H1 (cell line): ENCODE measurements at regions not wholly inside any gene's neighbourhood (a gene's known extent, or its start where the extent isn't known, plus 50 kb on each side); places are given as distances from the start of the nearest gene placed in this dataset.
"Not testable (repeated sequence)": the region's sequence is repeated elsewhere in the genome, so short reads cannot be mapped to it uniquely, and the experiment has no call there.

Source experiments
- CTCF ChIA-PET: fragments of 300-600 bp; sonication (Branson Sonifier 250); formaldehyde crosslinking; loops from one replicate; lab custom pipeline; 2021; ENCODE audit not compliant: partially characterized antibody; lab: Charles Lee
- POLR2A ChIA-PET: fragments of 300-600 bp; sonication (Branson Sonifier 250); formaldehyde crosslinking; loops from one replicate; lab custom pipeline; 2021; ENCODE audit warnings: inconsistent platforms; ENCODE audit not compliant: partially characterized antibody; lab: Charles Lee
- DNase-seq, 2 experiments: peaks; one replicate each; pipeline versions ENCODE4 v3.0.0 to v3.0.0-alpha.2; 2010 to 2022; ENCODE audit warnings: low spot score in 2 of 2, low read depth in 1 of 2, mixed read lengths in 1 of 2
- FAIRE-seq: peaks from 2 replicates; lab custom pipeline; 2011; peaks lifted over from hg19 to GRCh38; lab: Jason Lieb, UNC
- H2AFZ ChIP-seq: 2 replicates; pipeline ENCODE4 v1.8.1; 2012; ENCODE audit warnings: low read length, inconsistent platforms
- H2AK5ac ChIP-seq: 2 replicates; pipeline ENCODE4 v1.6.1; 2013; ENCODE audit warnings: low read depth, low read length
- H2BK120ac ChIP-seq: replicated peaks from 2 replicates; pipeline ENCODE3; 2013; ENCODE audit warnings: low read depth, low read length, inconsistent platforms
- H2BK12ac ChIP-seq: 2 replicates; pipeline ENCODE4 v1.6.1; 2013; ENCODE audit warnings: low read depth, low read length
- H2BK15ac ChIP-seq: 2 replicates; pipeline ENCODE4 v1.6.1; 2013; ENCODE audit warnings: low read length
- H2BK20ac ChIP-seq: 2 replicates; pipeline ENCODE4 v1.6.1; 2013; ENCODE audit warnings: low read length
- H2BK5ac ChIP-seq: 2 replicates; pipeline ENCODE4 v1.6.1; 2013; ENCODE audit warnings: low read depth, low read length
- H3K14ac ChIP-seq: 2 replicates; pipeline ENCODE4 v1.6.1; 2013; ENCODE audit warnings: inconsistent platforms; ENCODE audit not compliant: insufficient read length
- H3K18ac ChIP-seq: 2 replicates; pipeline ENCODE4 v1.6.1; 2013; ENCODE audit warnings: low read length; ENCODE audit errors: extremely low read depth
- H3K23ac ChIP-seq: 2 replicates; pipeline ENCODE4 v1.6.1; 2013; ENCODE audit warnings: inconsistent platforms; ENCODE audit not compliant: insufficient read length
- H3K23me2 ChIP-seq: 2 replicates; pipeline ENCODE4 v1.6.1; 2013; ENCODE audit warnings: low read depth, low read length
- H3K27ac ChIP-seq: 2 replicates; pipeline ENCODE4 v1.6.1; 2011; ENCODE audit warnings: low read depth, low read length, inconsistent platforms
- H3K27me3 ChIP-seq, 4 experiments: replicated peaks in 1 of 4; 1 replicate in 1 of 4; 2 replicates in 3 of 4; pipeline versions ENCODE4 v1.6.1 to v1.8.1; 2011 to 2013; ENCODE audit warnings: low read length in 3 of 4, mild to moderate bottlenecking in 3 of 4, inconsistent platforms in 2 of 4, mixed read lengths in 2 of 4, moderate library complexity in 1 of 4; ENCODE audit not compliant: control insufficient read depth in 3 of 4, insufficient read depth in 3 of 4; ENCODE audit errors: extremely low read depth in 1 of 4
- H3K36me3 ChIP-seq, 4 experiments: 2 replicates each; pipeline versions ENCODE4 v1.6.1 to v1.8.1; 2011 to 2013; ENCODE audit warnings: mild to moderate bottlenecking in 4 of 4, low read length in 3 of 4, moderate library complexity in 2 of 4, control low read depth in 1 of 4, inconsistent platforms in 1 of 4; ENCODE audit not compliant: insufficient read depth in 4 of 4, control insufficient read depth in 2 of 4
- H3K4ac ChIP-seq: replicated peaks from 2 replicates; pipeline ENCODE3; 2013; ENCODE audit warnings: low read length, low read depth, mixed read lengths, inconsistent platforms; ENCODE audit not compliant: insufficient read length
- H3K4me1 ChIP-seq, 4 experiments: replicated peaks in 1 of 4; 1 replicate in 1 of 4; 2 replicates in 3 of 4; pipeline versions ENCODE4 v1.6.1 to v1.8.1; 2011 to 2013; ENCODE audit warnings: low read length in 3 of 4, inconsistent platforms in 2 of 4, mixed read lengths in 1 of 4; ENCODE audit not compliant: insufficient read depth in 4 of 4, control insufficient read depth in 3 of 4
- H3K4me2 ChIP-seq, 2 experiments: 2 replicates each; pipeline versions ENCODE4 v1.6.1 to v1.8.1; 2011 to 2013; ENCODE audit warnings: low read depth in 2 of 2, low read length in 2 of 2, control low read depth in 1 of 2, inconsistent platforms in 1 of 2, mild to moderate bottlenecking in 1 of 2; ENCODE audit not compliant: insufficient read depth in 1 of 2
- H3K4me3 ChIP-seq, 4 experiments: fragments of 200-600, 300-600 bp in 1 of 4; sonication (generic), shearing (Covaris generic), sonication (Bioruptor Twin) in 1 of 4; 2 replicates each; pipeline versions ENCODE4 v1.5.1 to v1.8.1; 2011 to 2016; ENCODE audit warnings: low read length in 4 of 4, low read depth in 3 of 4, control low read depth in 2 of 4, inconsistent platforms in 2 of 4, mild to moderate bottlenecking in 2 of 4, mixed read lengths in 1 of 4, moderate library complexity in 1 of 4; ENCODE audit not compliant: insufficient read depth in 2 of 4; ENCODE audit errors: extremely low read depth in 1 of 4
- H3K56ac ChIP-seq: replicated peaks from 2 replicates; pipeline ENCODE3; 2013; ENCODE audit warnings: low read depth, mild to moderate bottlenecking, mixed read lengths, low read length, inconsistent platforms; ENCODE audit not compliant: insufficient read length
- H3K79me1 ChIP-seq: 2 replicates; pipeline ENCODE4 v1.6.1; 2013; ENCODE audit warnings: low read depth, low read length, control low read depth
- H3K79me2 ChIP-seq, 2 experiments: 2 replicates each; pipeline versions ENCODE4 v1.6.1 to v1.8.1; 2012 to 2013; ENCODE audit warnings: low read length in 2 of 2, mild to moderate bottlenecking in 2 of 2, inconsistent platforms in 1 of 2; ENCODE audit not compliant: insufficient read depth in 2 of 2, control insufficient read depth in 1 of 2
- H3K9ac ChIP-seq, 4 experiments: replicated peaks in 1 of 4; 1 replicate in 1 of 4; 2 replicates in 3 of 4; pipeline versions ENCODE4 v1.6.1 to v1.8.1; 2011 to 2013; ENCODE audit warnings: low read depth in 3 of 4, low read length in 3 of 4, control low read depth in 2 of 4, mild to moderate bottlenecking in 2 of 4, moderate library complexity in 2 of 4, inconsistent platforms in 1 of 4; ENCODE audit errors: extremely low read depth in 1 of 4
- H3K9me3 ChIP-seq, 2 experiments: 2 replicates each; pipeline versions ENCODE4 v1.6.1 to v1.8.1; 2012 to 2013; ENCODE audit warnings: mild to moderate bottlenecking in 2 of 2, moderate library complexity in 2 of 2, control low read depth in 1 of 2, inconsistent platforms in 1 of 2, low read depth in 1 of 2, low read length in 1 of 2, mixed read lengths in 1 of 2; ENCODE audit not compliant: insufficient read depth in 2 of 2
- H4K20me1 ChIP-seq, 2 experiments: replicated peaks in 1 of 2; 2 replicates each; pipeline versions ENCODE3 to v1.8.1; 2011 to 2013; ENCODE audit warnings: inconsistent platforms in 2 of 2, low read length in 2 of 2, mild to moderate bottlenecking in 1 of 2; ENCODE audit not compliant: insufficient read depth in 2 of 2, control insufficient read depth in 1 of 2
- H4K5ac ChIP-seq: 2 replicates; pipeline ENCODE4 v1.6.1; 2013; ENCODE audit warnings: low read length, low read depth, mixed read lengths, inconsistent platforms; ENCODE audit not compliant: insufficient read length
- H4K8ac ChIP-seq: 2 replicates; pipeline ENCODE4 v1.8.0; 2013; ENCODE audit warnings: mild to moderate bottlenecking, moderate library complexity, low read length, inconsistent platforms; ENCODE audit not compliant: insufficient read depth; ENCODE audit errors: extremely low read depth
- H4K91ac ChIP-seq: replicated peaks from 2 replicates; pipeline ENCODE3; 2013; ENCODE audit warnings: low read length, mixed read lengths, inconsistent platforms; ENCODE audit not compliant: insufficient read length
- ATF3 ChIP-seq: IDR thresholded peaks from 2 replicates; pipeline ENCODE4 v1.6.1; 2011; ENCODE audit warnings: low read depth, mild to moderate bottlenecking, low read length; ENCODE audit not compliant: insufficient read depth
- BCL11A ChIP-seq, 2 experiments: IDR thresholded peaks; one replicate each; pipeline ENCODE4 v1.6.1; 2011; ENCODE audit warnings: low read depth in 2 of 2, low read length in 2 of 2, mild to moderate bottlenecking in 2 of 2
- CHD1 ChIP-seq: IDR thresholded peaks from 2 replicates; pipeline ENCODE4 v1.6.1; 2012; ENCODE audit warnings: low read depth, low read length, improper control_type of control experiment
- POU5F1 ChIP-seq: IDR thresholded peaks from 2 replicates; pipeline ENCODE4 v1.6.1; 2011; ENCODE audit warnings: low read depth, mild to moderate bottlenecking, low read length, moderate library complexity
- SIN3A ChIP-seq, 2 experiments: IDR thresholded peaks in 1 of 2; conservative IDR thresholded peaks in 1 of 2; 2 replicates each; pipeline ENCODE4 v1.6.1; 2011 to 2012; ENCODE audit warnings: low read length in 2 of 2, improper control_type of control experiment in 1 of 2, low read depth in 1 of 2, mild to moderate bottlenecking in 1 of 2
- TEAD4 ChIP-seq: IDR thresholded peaks from 2 replicates; pipeline ENCODE4 v1.6.1; 2012; ENCODE audit warnings: low read depth, low read length, inconsistent platforms, mixed read lengths
- WGBS, 2 experiments: shearing (Covaris generic) in 1 of 2; methylation state at CpG; one replicate each; pipeline versions ENCODE4 v1.1.6 to v1.1.7; 2013 to 2015; ENCODE audit warnings: low lambda C conversion rate in 2 of 2, mixed read lengths in 2 of 2, inconsistent platforms in 1 of 2, low coverage in 1 of 2, missing lambda C conversion rate in 1 of 2; ENCODE audit not compliant: insufficient replicate concordance in 2 of 2, insufficient coverage in 1 of 2, insufficient read length in 1 of 2; ENCODE audit errors: extremely low coverage in 1 of 2, missing lambda C conversion rate in 1 of 2; 5-methylcytosine and 5-hydroxymethylcytosine counted together

- TF ChIP-seq TEAD4 (no peak), CHD1 (no peak), BCL11A (IDR thresholded peaks at IDR 0.05; ENCODE audit: low read depth in 2 of 2, low read length in 2 of 2) (no peak), SIN3A (conservative IDR thresholded peaks at IDR 0.05 in 1 of 2, IDR thresholded peaks at IDR 0.05 in 1 of 2; ENCODE audit: low read depth in 1 of 2, low read length in 2 of 2) (no peak), ATF3 (no peak), POU5F1 (no peak)
- TF ChIP-seq, all 59 proteins: peak for 0
Measured at GRCh38 chr5:57429513-57430120, 53.0 kb downstream of the ACTBL2 start (continued).

GRCh38 chr5:57429021-57429420 is 53.6 kb downstream of the ACTBL2 start:
- H3K4me3 ChIP-seq, H3K27ac ChIP-seq, H2BK20ac ChIP-seq, H3K4me1 ChIP-seq, H2BK120ac ChIP-seq, H3K9ac ChIP-seq, H3K36me3 ChIP-seq, H3K56ac ChIP-seq, H3K27me3 ChIP-seq, H3K79me2 ChIP-seq, H4K8ac ChIP-seq, H3K14ac ChIP-seq, POLR2A ChIA-PET, H3K23me2 ChIP-seq, H3K4ac ChIP-seq, FAIRE-seq, H2AFZ ChIP-seq, H3K9me3 ChIP-seq, H2BK5ac ChIP-seq, H4K5ac ChIP-seq, H3K18ac ChIP-seq, H3K79me1 ChIP-seq, H3K4me2 ChIP-seq, H2BK15ac ChIP-seq, H4K20me1 ChIP-seq, H4K91ac ChIP-seq, DNase-seq, H2BK12ac ChIP-seq, H2AK5ac ChIP-seq, H3K23ac ChIP-seq: not testable (repeated sequence)
- WGBS, 2 experiments, result 95% methylated on average over 2 of the region's 2 CpGs; no CpG with 5 or more reads in 1 of the 2 experiments
- CTCF ChIA-PET, result interaction anchor here (0.9 to 2.7 kb wide), 2 partner anchors 24 to 130 kb away, joined by 3 to 15 read pairs; no protein-coding TSS in a partner anchor
